Panc1 (cell line): ENCODE measurements at regions not wholly inside any gene's neighbourhood (a gene's known extent, or its start where the extent isn't known, plus 50 kb on each side); places are given as distances from the start of the nearest gene placed in this dataset.

ENCODE experiments used
- ATAC-seq: fragments of 200-7000 bp; cut with Tn5 transposase; 2 replicates; pipeline ENCODE4 v1.9.1; 2020; ENCODE audit warnings: mild to moderate bottlenecking, moderate library complexity
- BruUV-seq: library from RNA; stranded (reverse); fragments of 400-500 nt; replicated peaks from 2 replicates; lab custom pipeline; 2021; lab: Mats Ljungman, UMichigan
- CTCF ChIA-PET: fragments of 300-600 bp; sonication (Branson Sonifier 250); formaldehyde crosslinking; loops from one replicate; lab custom pipeline; 2022; ENCODE audit warnings: antibody characterized with exemption; lab: Charles Lee
- POLR2A ChIA-PET: fragments of 300-600 bp; sonication (Branson Sonifier 250); formaldehyde crosslinking; loops from one replicate; lab custom pipeline; 2022; ENCODE audit warnings: antibody characterized with exemption; lab: Charles Lee
- DNase-seq: peaks from one replicate; pipeline ENCODE4 v3.0.0-alpha.2; 2010; ENCODE audit warnings: low read depth, low spot score
- H3K27ac ChIP-seq: 2 replicates; pipeline ENCODE4 v1.5.1; 2011; ENCODE audit warnings: mild to moderate bottlenecking, low read length, inconsistent platforms
- H3K27me3 ChIP-seq: fragments of 200-500 bp; sonication (Bioruptor generic); 2 replicates; pipeline ENCODE4 v1.6.0; 2014; ENCODE audit warnings: low read length, inconsistent platforms; ENCODE audit not compliant: control insufficient read depth, insufficient read depth
- H3K36me3 ChIP-seq: fragments of 200-500 bp; sonication (Bioruptor generic); 2 replicates; pipeline ENCODE4 v1.5.1; 2014; ENCODE audit warnings: inconsistent platforms, mild to moderate bottlenecking, low read length, moderate library complexity; ENCODE audit not compliant: control insufficient read depth, insufficient read depth
- H3K4me1 ChIP-seq: 2 replicates; pipeline ENCODE4 v1.5.1; 2011; ENCODE audit warnings: inconsistent platforms, mild to moderate bottlenecking, low read length, moderate library complexity; ENCODE audit not compliant: control insufficient read depth, insufficient read depth
- H3K4me3 ChIP-seq, 2 experiments: 2 replicates each; pipeline ENCODE4 v1.5.1; 2011 to 2012; ENCODE audit warnings: low read depth in 2 of 2, low read length in 2 of 2, mild to moderate bottlenecking in 2 of 2, inconsistent platforms in 1 of 2, moderate library complexity in 1 of 2
- H3K9me3 ChIP-seq: fragments of 200-500 bp; sonication (Bioruptor generic); 2 replicates; pipeline ENCODE4 v1.5.1; 2014; ENCODE audit warnings: low read depth, mild to moderate bottlenecking, inconsistent platforms, low read length, moderate library complexity; ENCODE audit not compliant: control insufficient read depth, insufficient read depth
- CTCF ChIP-seq: fragments of 450-650 bp; IDR thresholded peaks from 2 replicates; pipeline ENCODE4 v1.5.1; 2017; ENCODE audit warnings: mild to moderate bottlenecking
- POLR2AphosphoS5 ChIP-seq: IDR thresholded peaks from 2 replicates; pipeline ENCODE4 v1.6.1; 2012; ENCODE audit warnings: mild to moderate bottlenecking, low read depth, low read length, moderate library complexity
- REST ChIP-seq, 2 experiments: IDR thresholded peaks; 2 replicates each; pipeline ENCODE4 v1.6.1; 2011 to 2012; ENCODE audit warnings: low read depth in 2 of 2, control low read depth in 1 of 2, low read length in 1 of 2, mild to moderate bottlenecking in 1 of 2, moderate library complexity in 1 of 2; ENCODE audit not compliant: insufficient read depth in 1 of 2
- SIN3A ChIP-seq: IDR thresholded peaks from 2 replicates; pipeline ENCODE4 v1.6.1; 2012; ENCODE audit warnings: low read depth, mild to moderate bottlenecking, low read length, moderate library complexity, borderline replicate concordance; ENCODE audit not compliant: insufficient read depth
- TCF7L2 ChIP-seq: IDR thresholded peaks from 2 replicates; pipeline ENCODE4 v1.6.1; 2011; ENCODE audit warnings: mild to moderate bottlenecking, low read depth, low read length, inconsistent platforms
- in situ Hi-C: cut with HindIII; loops from 2 replicates; pipeline ENCODE4 v1.10.0; 2016; ENCODE audit warnings: low sequenced_read_pairs, low pct_unique_long_range_greater_than_20kb
- intact Hi-C: fragments of 100-400 bp; cut with micrococcal nuclease; formaldehyde crosslinking; loops from one replicate; pipeline ENCODE4 v1.10.0; 2022; ENCODE audit not compliant: unreplicated experiment

GRCh38 chr12:60535363-60535762 lies 939.5 kb downstream of the SLC16A7 start:
- H3K27me3 ChIP-seq = no peaks in the 10 kb centered on the region
- DNase-seq (no peak), ATAC-seq (no peak)
- H3K4me1 ChIP-seq = no peaks in the 10 kb centered on the region
- H3K9me3 ChIP-seq = no peaks in the 10 kb centered on the region
- intact Hi-C loops = no loop called here
- CTCF ChIA-PET = no interaction called here
- POLR2A ChIA-PET = no interaction called here
- no peak overlapping the region for H3K4me3 ChIP-seq
- in situ Hi-C loops = no loop called here
- no peak for TF ChIP-seq CTCF
- no peak for TF ChIP-seq TCF7L2
- TF ChIP-seq REST (IDR thresholded peaks at IDR 0.05; ENCODE audit: insufficient read depth in 1 of 2, low read depth in 2 of 2, low read length in 1 of 2) = no peak
- no peak for TF ChIP-seq SIN3A
- TF ChIP-seq POLR2AphosphoS5 = no peak
- H3K27ac ChIP-seq = no peak overlapping the region
- H3K36me3 ChIP-seq = no peaks in the 10 kb centered on the region
- BruUV-seq = no TSS peak

- in situ Hi-C loops = no loop called here
- ChIA-PET POLR2A (no interaction called here), CTCF (interaction anchor here (0.9 kb wide), 1 partner anchor 901 kb away, joined by 3 read pairs; no protein-coding TSS in a partner anchor)
- DNase-seq = no peak
- no TSS peak for BruUV-seq
- ATAC-seq = no peak
- H3K36me3 ChIP-seq = no peaks in the 10 kb centered on the region
- H3K27ac ChIP-seq = no peak overlapping the region
- H3K9me3 ChIP-seq = no peaks in the 10 kb centered on the region
- no peaks in the 10 kb centered on the region for H3K27me3 ChIP-seq
- H3K4me3 ChIP-seq = peak overlapping the region in 1 of 2 experiments; percentile 21; a peak in 2 of 4 replicates
- no peaks in the 10 kb centered on the region for H3K4me1 ChIP-seq
- intact Hi-C loops = no loop called here
- TF ChIP-seq TCF7L2 (no peak), SIN3A (no peak), POLR2AphosphoS5 (no peak), CTCF (no peak), REST (IDR thresholded peaks at IDR 0.05; ENCODE audit: insufficient read depth in 1 of 2, low read depth in 2 of 2, low read length in 1 of 2) (no peak)
Measured at GRCh38 chr12:60539592-60539991, 943.8 kb downstream of the SLC16A7 start.
